Activated naive CD8-positive, alpha-beta T cell treated with anti-CD3 and anti-CD28 coated beads for 36 hours (primary cell): ENCODE measurements at regions not wholly inside any gene's neighbourhood (a gene's known extent, or its start where the extent isn't known, plus 50 kb on each side); places are given as distances from the start of the nearest gene placed in this dataset.

Source experiments
- DNase-seq: peaks from one replicate; pipeline ENCODE4 v3.0.0; 2021
- H3K27ac Mint-ChIP-seq: one replicate; pipeline ENCODE4 v1.8.0; 2022; ENCODE audit warnings: mild to moderate bottlenecking, moderate library complexity, mixed read lengths
- H3K27me3 Mint-ChIP-seq: one replicate; pipeline ENCODE4 v1.8.0; 2022; ENCODE audit warnings: mild to moderate bottlenecking, mixed read lengths
- H3K36me3 Mint-ChIP-seq: one replicate; pipeline ENCODE4 v1.8.0; 2021; ENCODE audit warnings: mild to moderate bottlenecking, mixed read lengths
- H3K4me1 Mint-ChIP-seq: one replicate; pipeline ENCODE4 v1.8.0; 2021; ENCODE audit warnings: mixed read lengths
- H3K4me3 Mint-ChIP-seq: one replicate; pipeline ENCODE4 v1.8.0; 2022; ENCODE audit warnings: mild to moderate bottlenecking, moderate library complexity, mixed read lengths
- H3K9me3 Mint-ChIP-seq: one replicate; pipeline ENCODE4 v1.8.0; 2022; ENCODE audit warnings: mixed read lengths

DNA sequence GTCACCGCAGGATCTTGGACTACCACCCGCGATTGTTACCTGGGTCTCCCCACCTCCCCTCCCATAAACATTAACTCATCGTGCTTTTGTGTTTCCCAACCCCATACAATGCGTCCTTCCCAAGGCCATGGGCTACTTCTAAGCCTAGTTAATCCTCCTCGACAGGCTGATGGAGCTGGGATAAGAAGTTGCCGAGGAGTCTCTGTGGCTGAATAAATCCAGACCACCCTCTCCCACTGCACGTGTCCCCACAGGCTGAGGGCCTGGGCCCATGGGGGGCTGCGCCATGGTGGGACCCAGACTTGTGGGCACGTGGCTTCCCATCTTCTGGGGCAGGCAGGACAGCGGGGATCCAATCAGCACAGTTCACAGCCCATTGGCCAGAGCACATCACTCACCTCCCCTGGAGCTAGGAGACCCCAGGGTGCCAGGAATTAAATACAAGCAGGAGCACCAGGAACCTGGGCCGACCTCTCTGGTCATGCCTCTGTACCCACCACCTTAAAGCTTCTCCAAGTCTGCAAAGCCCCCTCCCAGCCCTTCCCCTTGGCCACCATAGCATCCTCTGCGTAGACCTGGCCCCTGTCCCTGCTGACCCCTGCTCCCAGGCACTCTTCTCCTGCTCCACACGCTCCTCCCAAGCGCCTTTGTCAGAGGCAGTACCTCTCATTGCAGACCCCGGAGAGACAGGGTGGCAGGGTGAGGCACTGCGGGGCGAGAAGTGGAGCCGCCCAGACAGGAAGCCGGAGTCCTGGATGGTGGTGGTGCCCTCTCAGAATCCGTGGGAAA, 51.0 kb upstream of the ID2 start:
- H3K9me3 Mint-ChIP-seq: no peaks in the 10 kb centered on the region
- no peak overlapping the region for H3K4me3 Mint-ChIP-seq
- DNase-seq: no peak
- no peaks in the 10 kb centered on the region for H3K36me3 Mint-ChIP-seq
- H3K27me3 Mint-ChIP-seq: no peaks in the 10 kb centered on the region
- no peaks in the 10 kb centered on the region for H3K4me1 Mint-ChIP-seq
- no peak overlapping the region for H3K27ac Mint-ChIP-seq

DNA sequence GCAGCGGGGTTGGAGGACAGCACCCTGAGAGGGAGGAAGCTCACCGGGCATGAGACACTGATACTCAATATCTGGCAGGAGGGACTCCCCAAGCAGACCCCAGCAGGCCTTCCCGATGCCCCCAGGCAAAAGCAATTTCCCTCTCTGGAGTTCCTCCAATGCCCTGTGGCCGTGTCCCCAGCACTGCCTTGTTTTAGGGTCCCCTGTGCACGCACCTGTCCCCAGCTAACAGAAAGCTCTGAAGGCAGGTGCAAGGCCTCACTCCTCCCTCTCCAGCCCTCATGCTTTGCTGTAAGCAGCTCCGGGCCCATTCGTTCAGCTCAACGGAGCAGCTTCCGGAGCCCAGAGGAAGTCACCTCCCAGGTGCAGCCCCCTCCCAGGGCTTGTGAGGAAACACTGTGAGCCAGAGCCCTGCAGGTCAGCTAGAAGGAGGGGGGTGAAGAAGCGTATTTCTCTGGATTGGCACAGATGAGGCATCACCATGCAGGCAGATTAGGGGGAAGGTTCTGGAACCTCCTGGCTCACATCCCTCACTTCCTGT, 50.3 kb upstream of the ID2 start:
- Mint-ChIP-seq H3K27ac (no peak overlapping the region), H3K4me3 (no peak overlapping the region)
- DNase-seq: no peak

More for the DNA sequence above, 50.3 kb upstream of the ID2 start:
- Mint-ChIP-seq H3K9me3 (no peaks in the 10 kb centered on the region), H3K4me1 (no peaks in the 10 kb centered on the region), H3K27me3 (no peaks in the 10 kb centered on the region), H3K36me3 (no peaks in the 10 kb centered on the region)
